Hematopoietic multipotent progenitor cell treated with erythropoietin and hydrocortisone succinate and interleukin-3 and kit ligand, for 8 days (in vitro differentiated cells): ENCODE measurements at regions not wholly inside any gene's neighbourhood (a gene's known extent, or its start where the extent isn't known, plus 50 kb on each side); places are given as distances from the start of the nearest gene placed in this dataset.
"Not testable (repeated sequence)": the region's sequence is repeated elsewhere in the genome, so short reads cannot be mapped to it uniquely, and the experiment has no call there.

ENCODE experiments used
- DNase-seq: peaks from one replicate; pipeline ENCODE4 v3.0.0-alpha.2; 2015

- no peak for DNase-seq
Measured at GRCh38 chr12:90497923-90498545, 456.9 kb downstream of the CCER1 start.

GRCh38 chr12:90490355-90490754 is 464.6 kb downstream of the CCER1 start:
- DNase-seq, result no peak

- DNase-seq, result no peak
Measured at GRCh38 chr12:90489141-90489540, 465.8 kb downstream of the CCER1 start.

DNA sequence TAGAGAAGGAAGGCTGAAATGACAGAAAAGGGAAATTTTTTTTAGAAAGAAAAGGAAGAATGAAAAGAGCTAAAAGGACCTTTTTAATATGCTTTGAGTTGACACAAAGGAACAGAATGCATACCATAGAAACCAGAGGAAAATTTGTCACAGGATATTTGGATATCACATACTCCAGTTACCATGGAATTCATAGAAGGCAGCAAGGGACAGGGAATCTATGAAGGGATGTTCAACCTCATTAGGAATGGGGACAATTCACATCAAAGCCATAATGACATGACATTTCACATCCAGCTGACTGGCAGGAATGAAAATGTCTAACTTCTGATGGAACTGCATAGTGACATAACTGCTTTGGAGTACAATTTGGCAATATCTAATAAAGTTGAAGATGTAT is 469.4 kb downstream of the CCER1 start:
- no peak for DNase-seq

- no peak for DNase-seq
Measured at GRCh38 chr12:90484094-90484493, 470.9 kb downstream of the CCER1 start.

DNA sequence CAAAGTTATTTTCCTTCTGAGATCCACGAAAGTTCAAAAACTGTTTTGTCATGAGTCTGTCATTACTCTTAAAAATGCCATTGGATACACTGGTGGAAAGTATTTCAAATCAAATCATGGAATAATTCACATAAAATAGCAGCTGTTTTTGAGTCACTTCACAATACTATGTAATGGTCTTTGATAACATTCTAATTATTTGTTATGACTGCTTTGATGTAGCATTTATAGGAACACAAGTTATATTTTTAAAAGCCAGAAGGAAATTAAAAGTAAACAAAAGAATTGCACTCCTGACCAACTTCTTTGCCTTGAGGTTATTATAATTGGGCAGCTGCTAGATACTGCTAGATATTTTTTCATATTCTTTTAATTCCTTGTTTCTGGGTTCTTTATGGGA is 473.2 kb downstream of the CCER1 start:
- no peak for DNase-seq

GRCh38 chr12:90479237-90479636 is 475.7 kb downstream of the CCER1 start:
- DNase-seq, result no peak

DNA sequence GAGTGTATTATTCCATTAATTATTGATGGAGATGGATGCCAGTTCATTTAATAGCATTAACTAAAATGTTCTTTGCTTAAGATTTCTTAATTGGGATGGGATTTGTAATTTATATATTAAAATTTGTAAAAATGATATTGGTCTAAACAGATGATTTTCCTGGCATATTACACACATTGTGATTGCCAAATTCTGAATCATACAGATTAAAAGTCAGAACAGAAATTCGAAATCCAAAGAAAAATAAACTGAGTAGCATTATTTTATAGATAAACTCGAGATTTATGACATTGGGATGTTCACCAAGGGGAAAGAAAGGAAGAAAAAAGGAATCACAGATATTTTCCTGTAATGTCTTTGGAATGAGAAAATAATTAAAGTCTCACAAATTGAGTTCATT is 481.1 kb downstream of the CCER1 start:
- DNase-seq, result no peak

- DNase-seq, result no peak
Measured at GRCh38 chr12:90460681-90461080, 494.3 kb downstream of the CCER1 start.

GRCh38 chr12:90456248-90456647 is 498.7 kb downstream of the CCER1 start:
- DNase-seq, result no peak

DNA sequence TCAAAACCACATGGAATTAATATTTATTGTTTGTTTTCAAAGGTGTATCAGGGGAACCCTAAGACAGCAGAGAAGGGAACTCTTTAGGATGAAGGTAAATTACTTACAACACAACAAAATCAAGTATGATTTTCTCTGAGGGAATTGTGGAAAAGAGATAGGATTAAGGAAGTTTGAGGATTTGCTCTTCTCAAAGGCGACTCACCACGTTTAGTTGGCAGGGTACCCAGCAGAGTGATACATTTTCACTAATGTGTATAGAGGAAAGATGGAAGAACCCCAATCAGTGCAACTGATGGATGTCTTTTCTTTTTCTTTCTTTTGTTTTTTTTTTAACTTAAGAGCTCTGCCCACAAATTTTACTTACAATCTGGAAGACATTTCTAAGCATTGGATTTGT is 499.2 kb downstream of the CCER1 start:
- no peak for DNase-seq

DNA sequence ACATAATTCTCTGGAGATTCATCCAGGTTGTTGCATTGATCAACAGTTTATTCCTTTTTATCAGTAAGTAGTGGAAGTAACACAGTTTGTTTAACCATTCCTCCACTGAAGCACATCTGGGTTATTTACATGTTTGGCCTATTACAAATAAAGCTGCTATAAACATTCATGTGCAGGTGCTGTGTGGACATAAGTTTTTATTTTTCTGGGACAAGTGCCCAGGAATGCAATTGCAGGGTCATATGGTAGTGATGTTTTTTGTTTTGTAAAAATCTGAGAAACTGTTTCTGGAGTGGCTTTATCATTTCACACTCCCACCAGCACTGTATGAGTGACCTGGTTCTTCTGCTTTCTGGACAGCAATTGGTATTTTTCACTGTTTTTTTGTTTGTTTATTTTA is 505.4 kb downstream of the CCER1 start:
- DNase-seq, result no peak

- DNase-seq, result not testable (repeated sequence)
Measured at GRCh38 chr12:90443466-90443865, 511.5 kb downstream of the CCER1 start.

GRCh38 chr12:90441431-90441830 is 513.5 kb downstream of the CCER1 start:
- no peak for DNase-seq

- DNase-seq, result no peak
Measured at GRCh38 chr12:90428881-90429280, 526.1 kb downstream of the CCER1 start.

DNA sequence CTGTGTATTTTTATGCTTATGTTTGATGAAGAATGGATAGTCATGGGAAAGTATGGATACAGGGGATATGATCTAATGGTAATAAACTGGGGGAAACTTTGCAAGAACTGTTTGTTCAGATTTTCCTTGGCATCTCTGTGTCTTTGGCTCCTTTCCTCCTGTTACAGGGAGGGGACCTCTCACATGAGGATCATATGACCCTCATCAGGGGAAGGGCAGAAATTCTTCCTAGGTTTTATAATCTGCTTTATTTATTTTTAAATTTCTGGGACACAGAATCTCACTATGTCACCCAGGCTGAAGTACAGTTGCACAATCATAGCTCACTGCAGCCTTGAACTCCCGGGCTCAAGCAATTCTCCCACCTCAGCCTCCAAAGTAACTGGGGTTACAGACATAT is 526.5 kb downstream of the CCER1 start:
- DNase-seq, result no peak

GRCh38 chr12:90423965-90424364 is 531.0 kb downstream of the CCER1 start:
- no peak for DNase-seq

- no peak for DNase-seq
Measured at GRCh38 chr12:90410962-90411361, 544.0 kb downstream of the CCER1 start.

GRCh38 chr12:90407841-90408240 is 547.1 kb downstream of the CCER1 start:
- no peak for DNase-seq

GRCh38 chr12:90404071-90404470 is 550.9 kb downstream of the CCER1 start:
- DNase-seq, result no peak

GRCh38 chr12:90401185-90401584 is 553.8 kb downstream of the CCER1 start:
- no peak for DNase-seq

GRCh38 chr12:90399357-90399756 is 555.6 kb downstream of the CCER1 start:
- DNase-seq, result no peak

DNA sequence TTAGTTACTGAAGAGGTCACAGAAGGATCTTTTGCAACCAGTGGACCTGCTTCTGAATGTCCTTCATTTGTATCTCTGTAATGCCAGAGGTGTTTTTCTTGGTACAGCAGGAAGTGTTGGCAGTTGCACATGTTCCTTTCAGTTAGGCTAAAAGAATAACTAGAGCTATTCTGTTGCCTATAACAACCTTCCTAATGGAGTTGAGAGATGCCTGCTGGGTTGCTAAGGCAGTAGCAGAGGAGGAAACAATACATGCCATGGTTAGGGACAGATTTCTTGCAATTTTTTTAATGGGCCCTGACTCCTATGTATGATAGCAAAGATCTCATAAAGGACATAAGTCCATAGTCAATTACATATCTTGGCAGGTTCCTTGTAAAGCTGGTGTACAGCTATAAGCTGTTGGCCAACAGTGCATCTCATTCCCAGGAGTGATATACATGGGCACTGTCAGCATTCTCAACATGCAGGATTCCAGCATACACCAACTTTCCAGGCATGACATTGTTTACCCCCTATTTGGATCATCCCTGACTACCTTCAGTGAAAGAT is 556.6 kb downstream of the CCER1 start:
- DNase-seq, result no peak

DNA sequence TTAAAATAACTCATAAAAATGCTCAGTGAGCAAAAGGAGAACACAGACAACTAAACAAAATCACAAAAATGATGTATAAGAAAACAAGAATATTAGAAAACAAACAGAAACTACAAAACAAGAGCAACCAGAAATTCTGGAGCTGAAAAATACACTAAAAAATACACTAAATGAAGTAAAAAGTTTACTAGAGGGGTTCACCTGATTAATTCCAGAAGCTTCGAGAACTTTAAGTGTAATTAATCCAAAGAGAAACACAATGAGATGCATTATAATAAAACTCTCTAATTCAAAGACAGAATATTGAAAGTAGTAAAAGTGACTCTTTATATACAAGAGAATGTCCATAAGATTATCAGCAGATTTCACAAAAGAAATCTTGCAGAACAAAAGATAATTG is 558.4 kb downstream of the CCER1 start:
- no peak for DNase-seq

DNA sequence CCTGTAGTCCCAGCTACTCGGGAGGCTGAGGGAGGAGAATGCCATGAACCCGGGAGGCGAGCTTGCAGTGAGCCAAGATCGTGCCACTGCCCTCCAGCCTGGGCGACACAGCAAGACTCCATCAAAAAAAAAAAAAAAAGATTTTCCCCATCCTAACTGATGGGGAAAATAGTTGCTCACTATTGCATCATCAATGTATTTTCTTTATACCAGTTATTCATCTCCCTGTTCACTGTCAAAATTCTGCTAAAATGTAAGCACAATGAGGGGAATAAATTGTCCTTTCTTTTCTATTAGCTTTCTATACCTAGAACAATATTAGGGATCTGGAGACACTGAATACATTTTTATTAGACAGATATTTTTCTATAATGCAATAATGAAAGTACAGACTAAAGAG is 561.3 kb downstream of the CCER1 start:
- DNase-seq, result no peak
